Brain microvascular endothelial cell (primary cell): ENCODE measurements at regions not wholly inside any gene's neighbourhood (a gene's known extent, or its start where the extent isn't known, plus 50 kb on each side); places are given as distances from the start of the nearest gene placed in this dataset.
A peak's percentile ranks its signal among the peaks of the same experiment; 100 is the strongest.

Experiments
- DNase-seq: peaks from one replicate; pipeline ENCODE4 v3.0.0-alpha.2; 2020
- H3K27ac ChIP-seq: fragments of 250-450 bp; sonication (Bioruptor Pico); 2 replicates; pipeline ENCODE4 v1.5.1; 2020; ENCODE audit warnings: mild to moderate bottlenecking, moderate library complexity
- H3K27me3 ChIP-seq: fragments of 250-450 bp; sonication (Bioruptor Pico); replicated peaks from 2 replicates; pipeline ENCODE4 v1.5.1; 2020; ENCODE audit warnings: mild to moderate bottlenecking
- H3K36me3 ChIP-seq: fragments of 250-450 bp; sonication (Bioruptor Pico); replicated peaks from 2 replicates; pipeline ENCODE4 v1.5.1; 2020; ENCODE audit warnings: mild to moderate bottlenecking
- H3K4me3 ChIP-seq: 2 replicates; pipeline ENCODE4 v1.5.1; 2011; ENCODE audit warnings: low read depth, mild to moderate bottlenecking, control low read depth, low read length, moderate library complexity
- CTCF ChIP-seq: IDR thresholded peaks from 2 replicates; pipeline ENCODE4 v1.5.1; 2011; ENCODE audit warnings: low read depth, mild to moderate bottlenecking, moderate library complexity, low read length, control low read depth, inconsistent platforms; ENCODE audit errors: missing control alignments
- in situ Hi-C: cut with HindIII; loops from 2 replicates; pipeline ENCODE4 v1.10.0; 2017; ENCODE audit warnings: low sequenced_read_pairs, low pct_ligation_motif_present

GRCh38 chr1:209409780-209410179, 173.7 kb upstream of the CAMK1G start:
- H3K4me3 ChIP-seq: no peak overlapping the region

GRCh38 chr1:209411491-209411929, 172.0 kb upstream of the CAMK1G start:
- H3K36me3 ChIP-seq: no peaks in the 10 kb centered on the region
- peak; percentile 11 for DNase-seq
- in situ Hi-C loops: no loop called here
- H3K27ac ChIP-seq: peak overlapping the region; percentile 10
- no peak for TF ChIP-seq CTCF
- no peaks in the 10 kb centered on the region for H3K27me3 ChIP-seq
- H3K4me3 ChIP-seq: no peak overlapping the region

More at GRCh38 chr1:209409780-209410179, 173.7 kb upstream of the CAMK1G start:
- in situ Hi-C loops: no loop called here
- DNase-seq: peak; percentile 90
- TF ChIP-seq CTCF: no peak
- Histone ChIP-seq H3K36me3 (no peaks in the 10 kb centered on the region), H3K27ac (peak overlapping the region; percentile 49), H3K27me3 (no peaks in the 10 kb centered on the region)

GRCh38 chr1:209412036-209412435, 171.5 kb upstream of the CAMK1G start:
- Histone ChIP-seq H3K27me3 (no peaks in the 10 kb centered on the region), H3K27ac (peak overlapping the region; percentile 11), H3K4me3 (no peak overlapping the region), H3K36me3 (no peaks in the 10 kb centered on the region)
- DNase-seq: no peak
- no peak for TF ChIP-seq CTCF
- in situ Hi-C loops: no loop called here

- no peak for DNase-seq
- H3K27ac ChIP-seq: no peak overlapping the region
- no peaks in the 10 kb centered on the region for H3K36me3 ChIP-seq
- H3K4me3 ChIP-seq: no peak overlapping the region
- no peaks in the 10 kb centered on the region for H3K27me3 ChIP-seq
- TF ChIP-seq CTCF: no peak
- in situ Hi-C loops: no loop called here
Measured at GRCh38 chr1:209412566-209412965, 170.9 kb upstream of the CAMK1G start.

GRCh38 chr1:209413062-209413461, 170.5 kb upstream of the CAMK1G start:
- in situ Hi-C loops: no loop called here
- Histone ChIP-seq H3K27me3 (no peaks in the 10 kb centered on the region), H3K27ac (no peak overlapping the region), H3K36me3 (no peaks in the 10 kb centered on the region), H3K4me3 (no peak overlapping the region)
- TF ChIP-seq CTCF: no peak
- DNase-seq: no peak

GRCh38 chr1:209414803-209415329, 168.6 kb upstream of the CAMK1G start:
- H3K36me3 ChIP-seq: no peaks in the 10 kb centered on the region
- no peak for DNase-seq
- no peak overlapping the region for H3K4me3 ChIP-seq
- H3K27ac ChIP-seq: no peak overlapping the region
- no peak for TF ChIP-seq CTCF
- in situ Hi-C loops: no loop called here
- H3K27me3 ChIP-seq: no peaks in the 10 kb centered on the region
